Loucy (cell line): ENCODE measurements at regions not wholly inside any gene's neighbourhood (a gene's known extent, or its start where the extent isn't known, plus 50 kb on each side); places are given as distances from the start of the nearest gene placed in this dataset.

Experiments
- H2AFZ ChIP-seq: fragments of 200-600 bp; sonication (generic); 2 replicates; pipeline ENCODE4 v1.6.0; 2016; ENCODE audit warnings: antibody characterized with exemption, mild to moderate bottlenecking, low read length, moderate library complexity
- H3F3A ChIP-seq: fragments of 200-600 bp; 2 replicates; pipeline ENCODE4 v1.6.0; 2016; ENCODE audit warnings: antibody characterized with exemption, low read depth, mild to moderate bottlenecking
- H3K27me3 ChIP-seq: fragments of 200-600 bp; sonication (generic); 2 replicates; pipeline ENCODE4 v1.6.1; 2014; ENCODE audit warnings: low read length, mild to moderate bottlenecking; ENCODE audit not compliant: insufficient read depth, poor library complexity, severe bottlenecking
- H3K36me3 ChIP-seq: fragments of 200-600 bp; sonication (generic); 2 replicates; pipeline ENCODE4 v1.6.1; 2016; ENCODE audit warnings: low read length; ENCODE audit not compliant: insufficient read depth
- H3K4me1 ChIP-seq: fragments of 200-600 bp; sonication (generic); 2 replicates; pipeline ENCODE4 v1.5.1; 2014; ENCODE audit warnings: low read length, mild to moderate bottlenecking; ENCODE audit not compliant: insufficient read depth, poor library complexity, severe bottlenecking
- H3K4me2 ChIP-seq: fragments of 200-600 bp; sonication (generic); 2 replicates; pipeline ENCODE4 v1.6.0; 2014; ENCODE audit warnings: antibody characterized with exemption, low read length, low read depth, mild to moderate bottlenecking; ENCODE audit not compliant: poor library complexity, severe bottlenecking
- H3K4me3 ChIP-seq: fragments of 200-600 bp; sonication (generic); 2 replicates; pipeline ENCODE4 v1.5.1; 2014; ENCODE audit warnings: low read length, mild to moderate bottlenecking, mixed read lengths; ENCODE audit not compliant: poor library complexity, severe bottlenecking
- H3K79me2 ChIP-seq: fragments of 200-600 bp; sonication (generic); 2 replicates; pipeline ENCODE4 v1.6.1; 2014; ENCODE audit warnings: low read length; ENCODE audit not compliant: insufficient read depth
- H3K9ac ChIP-seq: fragments of 200-600 bp; sonication (generic); 2 replicates; pipeline ENCODE4 v1.6.0; 2014; ENCODE audit warnings: mild to moderate bottlenecking, low read depth, low read length, moderate library complexity; ENCODE audit not compliant: poor library complexity, severe bottlenecking
- H3K9me2 ChIP-seq: fragments of 200-600 bp; sonication (generic); replicated peaks from 2 replicates; pipeline ENCODE4 v1.6.1; 2016; ENCODE audit warnings: low read depth, low read length, mixed read lengths
- H3K9me3 ChIP-seq: fragments of 200-600 bp; sonication (generic); 2 replicates; pipeline ENCODE4 v1.6.1; 2014; ENCODE audit warnings: mild to moderate bottlenecking, antibody characterized with exemption, low read length, low read depth; ENCODE audit not compliant: insufficient read depth
- H4K20me1 ChIP-seq: fragments of 200-600 bp; sonication (generic); 2 replicates; pipeline ENCODE4 v1.6.0; 2014; ENCODE audit warnings: antibody characterized with exemption, low read length, mild to moderate bottlenecking; ENCODE audit not compliant: insufficient read depth, poor library complexity, severe bottlenecking
- CTCF ChIP-seq: fragments of 200-600 bp; sonication (generic); conservative IDR thresholded peaks from 2 replicates; pipeline ENCODE4 v1.5.1; 2014; ENCODE audit warnings: mild to moderate bottlenecking, antibody characterized with exemption, low read length
- EZH2phosphoT487 ChIP-seq: fragments of 200-600 bp; IDR thresholded peaks from 2 replicates; pipeline ENCODE4 v1.6.1; 2018; ENCODE audit warnings: antibody characterized with exemption, mild to moderate bottlenecking, moderate library complexity, borderline replicate concordance

DNA sequence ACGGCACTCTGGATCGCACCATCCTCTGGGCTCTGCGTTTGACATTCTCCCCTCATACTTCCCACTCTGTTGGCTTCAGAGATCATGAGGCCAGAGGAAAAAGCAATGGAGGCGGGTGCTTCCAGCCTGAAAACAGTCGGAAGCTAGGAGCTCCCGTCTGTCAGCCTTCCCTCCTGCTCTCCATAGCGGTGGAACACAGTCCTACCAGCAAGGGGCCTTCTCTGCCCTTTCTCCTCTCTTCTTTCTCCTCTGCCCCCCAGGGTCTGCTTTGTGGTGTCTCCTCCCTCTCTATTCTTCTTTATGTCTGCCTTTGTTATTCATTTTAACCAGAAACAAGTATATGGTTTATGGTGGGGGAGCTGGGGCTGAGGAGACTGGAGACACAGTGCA is 152.5 kb upstream of the NFIB start:
- H3K9me3 ChIP-seq = no peaks in the 10 kb centered on the region
- H3K79me2 ChIP-seq = no peaks in the 10 kb centered on the region
- no peaks in the 10 kb centered on the region for H3F3A ChIP-seq
- no peaks in the 10 kb centered on the region for H4K20me1 ChIP-seq
- H3K9ac ChIP-seq = no peak overlapping the region
- H2AFZ ChIP-seq = no peak overlapping the region
- no peak overlapping the region for H3K4me2 ChIP-seq
- H3K36me3 ChIP-seq = no peaks in the 10 kb centered on the region
- H3K27me3 ChIP-seq = no peaks in the 10 kb centered on the region
- no peak overlapping the region for H3K4me3 ChIP-seq
- H3K9me2 ChIP-seq = no peaks in the 10 kb centered on the region
- TF ChIP-seq CTCF = no peak
- TF ChIP-seq EZH2phosphoT487 = no peak
- H3K4me1 ChIP-seq = no peaks in the 10 kb centered on the region

GRCh38 chr9:14462950-14463349 is 149.0 kb upstream of the NFIB start:
- no peak for TF ChIP-seq EZH2phosphoT487
- TF ChIP-seq CTCF = no peak

GRCh38 chr9:14455243-14455642 is 141.3 kb upstream of the NFIB start:
- H3K4me2 ChIP-seq = no peak overlapping the region
- H3K79me2 ChIP-seq = no peaks in the 10 kb centered on the region
- no peaks in the 10 kb centered on the region for H3K27me3 ChIP-seq
- H3K9me2 ChIP-seq = no peaks in the 10 kb centered on the region
- no peak overlapping the region for H3K9ac ChIP-seq
- H3K4me3 ChIP-seq = no peak overlapping the region
- H3K4me1 ChIP-seq = no peaks in the 10 kb centered on the region
- no peak for TF ChIP-seq EZH2phosphoT487
- no peak for TF ChIP-seq CTCF
- no peaks in the 10 kb centered on the region for H4K20me1 ChIP-seq
- no peaks in the 10 kb centered on the region for H3F3A ChIP-seq
- no peak overlapping the region for H2AFZ ChIP-seq
- no peaks in the 10 kb centered on the region for H3K9me3 ChIP-seq
- no peaks in the 10 kb centered on the region for H3K36me3 ChIP-seq

More at GRCh38 chr9:14462950-14463349, 149.0 kb upstream of the NFIB start:
- no peaks in the 10 kb centered on the region for H3K79me2 ChIP-seq
- H3K9me3 ChIP-seq = no peaks in the 10 kb centered on the region
- no peaks in the 10 kb centered on the region for H3F3A ChIP-seq
- H3K9me2 ChIP-seq = no peaks in the 10 kb centered on the region
- no peak overlapping the region for H2AFZ ChIP-seq
- H3K36me3 ChIP-seq = no peaks in the 10 kb centered on the region
- no peak overlapping the region for H3K4me2 ChIP-seq
- no peak overlapping the region for H3K9ac ChIP-seq
- H3K27me3 ChIP-seq = no peaks in the 10 kb centered on the region
- no peaks in the 10 kb centered on the region for H3K4me1 ChIP-seq
- no peak overlapping the region for H3K4me3 ChIP-seq
- no peaks in the 10 kb centered on the region for H4K20me1 ChIP-seq
